ENCODE measurements at regions not wholly inside any gene's neighbourhood (a gene's known extent, or its start where the extent isn't known, plus 50 kb on each side); places are given as distances from the start of the nearest gene placed in this dataset.

GRCh38 chr19:28846094-28846812 lies 366.7 kb downstream of the UQCRFS1 start:
- DNase-seq (ENCODE audit: low read depth) = no peak

GRCh38 chr19:28843761-28844492 lies 369.0 kb downstream of the UQCRFS1 start:
- DNase-seq (ENCODE audit: low read depth) = no peak

- DNase-seq (ENCODE audit: low read depth) = no peak
These were observed 371.4 kb downstream of the UQCRFS1 start for GRCh38 chr19:28841531-28841930.

- no peak for DNase-seq (ENCODE audit: low read depth)
These were observed 372.1 kb downstream of the UQCRFS1 start for GRCh38 chr19:28840891-28841290.

GRCh38 chr19:28839455-28839854 lies 373.5 kb downstream of the UQCRFS1 start:
- no peak for DNase-seq (ENCODE audit: low read depth)

- no peak for DNase-seq (ENCODE audit: low read depth)
These were observed 374.0 kb downstream of the UQCRFS1 start for GRCh38 chr19:28838909-28839308.

- DNase-seq (ENCODE audit: low read depth) = no peak
These were observed 376.5 kb downstream of the UQCRFS1 start for GRCh38 chr19:28836421-28836820.

GRCh38 chr19:28834996-28835395 lies 378.0 kb downstream of the UQCRFS1 start:
- DNase-seq (ENCODE audit: low read depth) = no peak

- DNase-seq (ENCODE audit: low read depth) = no peak
These were observed 381.5 kb downstream of the UQCRFS1 start for GRCh38 chr19:28831462-28831861.

GRCh38 chr19:28829762-28830161 lies 383.2 kb downstream of the UQCRFS1 start:
- no peak for DNase-seq (ENCODE audit: low read depth)

- no peak for DNase-seq (ENCODE audit: low read depth)
These were observed 383.6 kb downstream of the UQCRFS1 start for GRCh38 chr19:28829359-28829758.

- DNase-seq (ENCODE audit: low read depth) = no peak
These were observed 384.6 kb downstream of the UQCRFS1 start for GRCh38 chr19:28828276-28828870.

- DNase-seq (ENCODE audit: low read depth) = no peak
These were observed 385.6 kb downstream of the UQCRFS1 start for GRCh38 chr19:28827382-28827781.

GRCh38 chr19:28823338-28823961 lies 389.5 kb downstream of the UQCRFS1 start:
- no peak for DNase-seq (ENCODE audit: low read depth)

GRCh38 chr19:28820289-28820688 lies 392.7 kb downstream of the UQCRFS1 start:
- no peak for DNase-seq (ENCODE audit: low read depth)

GRCh38 chr19:28815257-28815656 lies 397.7 kb downstream of the UQCRFS1 start:
- no peak for DNase-seq (ENCODE audit: low read depth)

- no peak for DNase-seq (ENCODE audit: low read depth)
These were observed 418.6 kb downstream of the UQCRFS1 start for GRCh38 chr19:28794301-28794700.

- DNase-seq (ENCODE audit: low read depth) = no peak
These were observed 419.4 kb downstream of the UQCRFS1 start for GRCh38 chr19:28793391-28794168.

GRCh38 chr19:28785971-28786370 lies 427.0 kb downstream of the UQCRFS1 start:
- no peak for DNase-seq (ENCODE audit: low read depth)

GRCh38 chr19:28764066-28764465 lies 448.9 kb downstream of the UQCRFS1 start:
- no peak for DNase-seq (ENCODE audit: low read depth)

- DNase-seq (ENCODE audit: low read depth) = no peak
These were observed 466.5 kb downstream of the UQCRFS1 start for GRCh38 chr19:28746478-28746877.

- DNase-seq (ENCODE audit: low read depth) = no peak
These were observed 468.0 kb downstream of the UQCRFS1 start for GRCh38 chr19:28744943-28745342.

Measured in fibroblast of gingiva (primary cell).